Esophagus muscularis mucosa (tissue), 3 donors: ENCODE measurements at regions not wholly inside any gene's neighbourhood (a gene's known extent, or its start where the extent isn't known, plus 50 kb on each side); places are given as distances from the start of the nearest gene placed in this dataset.

ENCODE experiments used
- CTCF ChIP-seq, 3 experiments: fragments of 200-600 bp in 2 of 3; fragments of 450-650 bp in 1 of 3; sonication (generic) in 2 of 3; IDR thresholded peaks; one replicate each; pipeline ENCODE4 v1.5.1; 2017 to 2019; ENCODE audit warnings: antibody characterized with exemption in 3 of 3, mild to moderate bottlenecking in 2 of 3, moderate library complexity in 1 of 3
- POLR2A ChIP-seq: fragments of 450-650 bp; IDR thresholded peaks from one replicate; pipeline ENCODE4 v1.6.1; 2017; ENCODE audit warnings: antibody characterized with exemption, moderate library complexity, mild to moderate bottlenecking, low read depth

GRCh38 chr6:106907754-106908153 is 66.8 kb downstream of the CD24 start:
- TF ChIP-seq CTCF (IDR thresholded peaks at IDR 0.05), result no peak
- no peak for TF ChIP-seq POLR2A
